NCI-H82 treated with DMSO at 0.1 percent for 48 hours (cell line): ENCODE measurements at regions not wholly inside any gene's neighbourhood (a gene's known extent, or its start where the extent isn't known, plus 50 kb on each side); places are given as distances from the start of the nearest gene placed in this dataset.

ENCODE experiments used
- DNase-seq: peaks from one replicate; lab custom pipeline; 2025; ENCODE audit not compliant: unreplicated experiment; lab: John Stamatoyannopoulos, UW

DNA sequence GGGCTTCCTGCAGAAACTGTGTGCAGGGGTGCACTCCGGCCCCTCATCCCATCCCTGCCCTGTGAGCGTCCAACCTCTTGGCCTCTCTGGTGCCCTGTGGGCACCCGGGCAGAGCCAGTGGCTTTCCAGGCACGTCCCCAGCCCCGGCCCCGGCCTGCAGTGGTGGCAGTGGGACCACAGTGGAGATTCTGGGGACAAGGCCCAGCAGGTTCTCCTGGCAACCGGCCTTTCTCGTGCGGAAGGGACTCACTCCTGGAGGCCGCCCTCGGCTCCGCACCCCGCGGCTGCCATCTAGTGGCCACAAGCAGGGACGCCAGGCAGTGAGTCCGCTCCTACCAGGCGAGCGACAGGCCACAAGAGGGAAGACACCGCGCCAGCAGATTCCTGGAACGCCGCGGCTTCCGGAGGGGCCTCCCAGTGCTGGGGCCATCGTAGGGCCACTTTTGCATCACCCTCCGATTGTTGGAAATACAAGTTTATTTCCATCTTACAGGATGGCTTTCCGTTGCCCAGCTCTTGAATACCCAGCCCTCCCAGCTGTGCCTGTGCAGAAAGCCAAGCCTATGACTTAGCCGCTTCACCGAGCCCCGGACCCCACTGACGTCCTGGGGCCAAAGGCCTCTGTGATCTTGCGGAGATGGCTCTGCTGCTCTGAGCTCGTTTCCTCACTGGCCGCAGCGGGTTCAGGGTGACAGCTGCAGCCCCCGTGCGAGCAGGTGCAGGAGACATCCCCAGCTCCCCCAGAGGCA is 357.3 kb downstream of the CTTN start:
- DNase-seq: peak; percentile 14

DNA sequence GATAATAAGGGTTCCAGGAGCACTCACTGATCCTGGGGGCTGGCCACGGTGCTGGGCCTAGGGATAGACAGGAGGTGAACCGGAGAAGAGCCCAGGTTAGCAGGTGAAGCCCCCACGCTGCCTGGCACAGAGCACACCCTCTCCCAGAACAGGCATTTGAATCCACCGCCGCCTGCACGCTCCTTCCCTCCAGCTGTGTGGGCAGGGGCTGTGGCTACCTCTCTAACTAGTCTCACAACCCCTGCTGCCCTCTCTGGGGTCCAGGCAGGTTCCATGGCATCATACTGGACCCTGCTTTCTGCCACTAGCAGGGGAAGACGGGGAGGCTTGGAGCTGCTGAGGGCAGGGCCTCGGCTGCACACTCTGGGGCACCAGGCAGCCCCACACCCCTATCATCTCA is 358.0 kb downstream of the CTTN start:
- DNase-seq: no peak

DNA sequence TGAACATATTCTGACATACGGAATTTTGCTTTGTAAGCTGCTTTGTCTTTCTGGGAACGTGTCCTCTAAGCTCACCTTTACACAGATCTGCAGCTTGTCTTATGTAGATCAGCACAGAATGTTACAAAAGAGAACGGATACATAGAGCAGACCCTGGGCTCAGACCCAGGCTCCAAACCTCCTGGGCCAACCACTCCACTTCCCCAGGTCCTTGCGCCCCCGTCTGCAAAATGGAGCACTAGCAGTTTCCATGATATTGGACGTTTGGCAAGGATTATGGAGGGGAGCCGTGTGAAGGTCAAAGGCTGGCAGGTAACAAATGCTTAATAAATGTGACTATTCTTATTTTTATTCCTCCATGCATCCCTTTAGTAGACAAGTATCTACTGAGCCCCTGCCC is 358.4 kb downstream of the CTTN start:
- no peak for DNase-seq

DNA sequence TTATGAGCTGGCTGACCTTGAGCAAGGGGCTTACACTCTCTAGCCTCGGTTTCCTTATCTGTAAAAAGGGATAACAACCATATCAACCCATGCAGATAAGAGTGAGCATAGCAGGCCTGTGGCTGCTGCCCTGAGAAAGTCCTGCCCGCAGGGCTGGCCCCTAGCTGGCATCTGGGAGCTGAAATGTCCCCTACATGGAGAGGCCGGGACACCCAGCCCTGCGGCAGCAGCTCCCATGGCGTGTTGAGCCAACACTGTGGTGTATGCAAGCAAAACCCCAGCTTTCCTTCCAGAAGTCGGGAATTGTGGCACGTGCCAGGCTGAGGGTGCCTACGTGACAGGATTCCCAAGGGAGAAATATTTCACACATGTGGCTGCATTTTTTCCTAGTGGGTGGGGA is 358.9 kb downstream of the CTTN start:
- no peak for DNase-seq

DNA sequence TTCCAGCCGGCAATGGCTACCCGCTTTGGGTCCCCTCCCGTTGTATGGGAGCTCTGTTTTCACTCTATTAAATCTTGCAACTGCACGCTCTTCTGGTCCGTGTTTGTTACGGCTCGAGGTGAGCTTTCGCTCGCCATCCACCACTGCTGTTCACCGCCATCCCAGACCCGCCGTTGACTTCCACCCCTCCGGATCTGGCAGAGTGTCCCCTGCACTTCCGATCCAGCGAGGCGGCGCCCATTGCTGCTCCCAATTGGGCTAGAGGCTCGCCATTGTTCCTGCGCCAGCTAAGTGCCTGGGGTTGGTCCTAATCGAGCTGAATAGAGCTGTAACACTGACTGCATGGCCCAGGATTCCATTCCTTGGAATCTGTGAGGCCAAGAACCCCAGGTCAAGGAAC is 359.9 kb downstream of the CTTN start:
- DNase-seq: no peak

DNA sequence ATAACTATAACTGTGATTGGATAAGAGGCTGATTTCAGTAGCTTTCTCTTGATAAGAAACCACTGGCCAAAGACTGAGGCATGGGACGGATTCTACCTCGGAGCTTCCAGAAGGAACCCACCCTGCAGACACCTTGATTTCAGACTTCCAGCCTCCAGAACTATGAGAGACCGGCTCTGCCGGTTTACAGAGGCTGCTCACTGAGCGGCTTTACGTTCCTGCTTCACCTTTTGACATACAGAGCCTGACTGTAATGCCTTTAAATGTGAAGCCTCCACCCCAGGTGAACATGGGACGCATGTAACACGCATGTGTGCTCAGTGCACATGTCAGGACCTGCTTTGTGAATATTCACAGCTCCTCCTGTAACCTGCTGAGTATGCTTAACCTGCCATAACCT is 361.5 kb downstream of the CTTN start:
- no peak for DNase-seq

DNA sequence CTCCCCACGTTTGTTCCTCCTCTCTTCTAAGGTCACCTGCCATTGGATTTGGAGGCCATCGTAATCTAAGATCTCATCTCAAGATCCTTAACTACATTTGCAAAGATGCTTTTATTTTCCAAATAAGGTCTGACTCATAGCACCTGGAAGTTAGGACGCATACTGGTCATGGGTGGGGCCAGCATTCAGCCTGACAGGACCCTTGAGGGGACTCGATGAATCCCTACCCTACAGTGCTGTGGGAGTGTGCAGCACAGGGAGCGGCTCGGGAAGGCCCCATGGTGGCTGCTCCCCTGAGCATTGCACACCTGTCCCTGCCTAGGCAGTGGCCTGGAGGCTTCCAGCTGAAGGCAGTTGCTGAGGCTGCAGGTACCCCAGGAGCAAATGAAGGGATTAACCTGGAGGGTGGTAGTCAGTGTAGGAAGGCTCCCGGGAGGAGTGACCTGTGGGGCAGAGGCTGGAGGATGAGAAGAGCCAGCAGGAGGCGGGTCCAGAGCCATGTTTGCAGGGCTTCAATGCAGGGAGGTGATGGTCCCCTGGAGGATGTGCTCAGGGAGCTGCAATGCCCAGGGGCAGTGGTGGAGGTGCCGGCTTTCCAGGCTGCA is 362.2 kb downstream of the CTTN start:
- no peak for DNase-seq

DNA sequence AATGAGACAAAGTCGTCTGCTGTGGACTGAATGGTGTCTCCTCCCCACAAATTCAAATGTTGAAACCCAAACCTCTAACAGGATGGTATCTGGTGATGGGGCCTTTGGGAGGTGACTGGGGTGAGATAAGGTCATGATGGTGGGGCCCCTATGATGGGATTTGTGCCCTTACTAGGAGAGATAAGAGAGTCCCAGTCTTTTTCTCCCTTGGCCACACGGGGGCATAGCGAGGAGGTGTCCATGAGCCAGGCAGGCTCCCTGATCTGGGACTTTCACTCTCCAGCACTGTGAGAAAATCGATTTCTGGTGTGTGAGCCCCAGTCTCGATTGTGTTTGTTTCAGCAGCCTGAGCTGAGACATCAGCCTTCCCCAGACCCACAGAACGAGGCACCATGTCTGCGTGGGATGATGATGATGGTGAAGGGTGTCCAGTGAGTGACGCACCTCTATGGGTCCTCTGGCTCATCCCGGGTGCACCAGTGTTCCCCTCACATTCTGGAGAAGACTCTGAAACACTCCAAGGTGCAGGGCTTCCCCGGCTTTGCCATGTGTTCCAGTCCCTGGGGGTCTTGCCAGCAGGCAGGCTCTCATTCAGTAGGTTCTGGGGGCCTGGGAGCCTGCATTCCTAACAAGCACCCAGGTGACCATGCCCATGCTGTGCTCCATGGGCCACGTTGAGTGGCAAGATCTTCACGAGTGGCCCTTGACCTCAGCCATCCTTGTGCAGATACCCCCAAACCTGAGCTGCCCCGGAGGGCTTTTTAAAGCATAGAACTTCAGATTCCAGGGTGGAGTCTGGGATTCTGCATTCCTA is 363.0 kb downstream of the CTTN start:
- DNase-seq: no peak

DNA sequence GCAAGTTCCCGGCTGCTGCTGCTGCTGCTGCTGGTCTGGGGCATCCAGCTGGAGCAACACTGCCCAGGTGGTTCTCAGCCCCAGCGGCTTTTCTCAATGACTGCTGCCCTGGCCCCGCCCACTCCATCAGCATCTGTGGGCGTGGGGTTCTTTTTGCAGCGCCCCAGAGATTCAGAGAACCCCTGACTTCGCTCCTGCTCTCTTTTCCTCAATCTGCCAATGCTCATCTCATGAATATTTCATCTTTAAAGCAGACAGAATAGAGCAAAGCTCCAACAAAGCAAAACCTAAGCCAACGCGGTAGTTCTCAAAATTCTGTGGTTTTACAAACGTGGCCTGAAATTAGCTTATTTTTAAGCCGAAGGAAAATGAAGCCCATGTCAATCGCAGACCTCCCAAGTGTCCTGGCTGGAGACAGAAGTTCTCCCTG is 363.6 kb downstream of the CTTN start:
- DNase-seq: no peak

DNA sequence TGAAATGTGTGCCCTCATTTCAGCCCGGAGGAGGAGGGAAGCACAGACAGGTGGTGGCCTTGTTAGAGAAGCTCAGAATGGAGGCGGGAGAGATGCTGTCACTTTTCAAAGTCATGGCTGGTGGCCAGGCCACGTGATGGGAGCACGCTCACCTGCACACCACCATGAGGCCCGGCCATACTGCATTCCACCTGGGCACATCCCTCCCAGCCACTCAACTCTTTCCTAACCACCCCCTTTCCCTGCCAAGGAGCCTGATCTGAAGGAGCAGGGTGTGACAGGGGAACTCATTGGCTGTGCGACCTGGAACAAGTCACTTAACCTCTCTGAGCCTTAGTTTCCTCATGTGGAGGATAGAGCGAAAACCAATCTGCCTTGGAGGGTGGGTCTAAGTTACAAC is 364.5 kb downstream of the CTTN start:
- DNase-seq: no peak

DNA sequence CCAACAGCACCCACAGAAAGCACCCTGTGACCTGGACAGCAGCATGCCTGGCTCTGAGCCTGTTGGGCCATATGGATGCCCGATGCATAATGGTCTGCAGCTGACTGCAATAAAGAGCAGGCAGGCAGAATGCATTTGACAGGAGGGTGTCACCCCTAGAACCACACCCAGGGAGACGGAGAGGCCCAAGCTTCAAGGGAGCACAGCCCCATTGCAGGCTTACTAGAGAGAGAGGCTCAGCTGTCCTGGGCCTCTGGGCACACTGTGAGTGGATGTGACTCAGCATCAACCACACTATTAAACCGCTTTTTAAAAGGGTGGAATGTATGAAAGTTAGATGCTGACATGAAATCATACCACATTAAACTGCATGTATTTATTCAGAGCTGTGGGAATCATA is 365.3 kb downstream of the CTTN start:
- no peak for DNase-seq

DNA sequence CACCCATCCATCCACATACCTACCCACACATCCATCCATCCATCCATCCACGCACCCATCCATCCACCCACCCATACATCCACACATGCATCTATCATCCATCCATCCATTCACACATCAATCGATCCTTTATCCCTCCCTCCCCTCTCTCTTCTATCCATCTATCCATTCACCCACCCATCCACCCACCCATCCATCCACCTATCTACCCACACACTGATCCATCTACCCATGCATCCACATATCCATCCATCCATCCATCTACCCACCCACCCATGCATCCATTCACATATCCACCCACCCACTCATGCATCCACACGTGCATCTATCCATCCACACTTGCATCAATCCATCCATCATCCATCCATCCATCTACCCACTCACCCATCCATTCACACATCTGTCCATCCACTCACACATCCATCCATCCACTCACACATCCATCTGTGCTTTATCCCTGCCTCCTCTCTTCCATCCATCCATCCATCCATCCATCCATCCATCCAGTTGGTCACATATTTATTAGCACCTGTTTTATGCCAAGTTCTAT is 366.1 kb downstream of the CTTN start:
- DNase-seq: no peak

DNA sequence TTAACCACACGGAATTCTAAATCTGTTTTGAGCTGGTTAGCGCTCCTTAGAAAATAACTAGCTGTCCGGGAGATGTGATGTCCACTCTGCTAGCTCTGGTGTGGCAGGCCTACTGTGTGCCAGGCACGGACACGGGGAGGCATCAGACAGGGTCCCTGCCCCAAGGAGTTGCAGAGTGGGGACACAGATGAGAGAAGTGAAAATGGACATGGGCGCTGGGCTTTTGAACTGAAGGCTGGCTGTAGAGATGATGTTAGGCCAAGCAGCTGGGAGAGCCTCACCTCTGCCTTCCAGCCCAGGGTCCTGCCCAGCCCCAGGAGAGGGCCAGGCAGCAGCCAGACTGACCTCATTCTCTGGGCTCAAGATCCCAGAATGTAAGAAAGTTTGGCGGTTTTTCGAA is 368.6 kb downstream of the CTTN start:
- DNase-seq: no peak

DNA sequence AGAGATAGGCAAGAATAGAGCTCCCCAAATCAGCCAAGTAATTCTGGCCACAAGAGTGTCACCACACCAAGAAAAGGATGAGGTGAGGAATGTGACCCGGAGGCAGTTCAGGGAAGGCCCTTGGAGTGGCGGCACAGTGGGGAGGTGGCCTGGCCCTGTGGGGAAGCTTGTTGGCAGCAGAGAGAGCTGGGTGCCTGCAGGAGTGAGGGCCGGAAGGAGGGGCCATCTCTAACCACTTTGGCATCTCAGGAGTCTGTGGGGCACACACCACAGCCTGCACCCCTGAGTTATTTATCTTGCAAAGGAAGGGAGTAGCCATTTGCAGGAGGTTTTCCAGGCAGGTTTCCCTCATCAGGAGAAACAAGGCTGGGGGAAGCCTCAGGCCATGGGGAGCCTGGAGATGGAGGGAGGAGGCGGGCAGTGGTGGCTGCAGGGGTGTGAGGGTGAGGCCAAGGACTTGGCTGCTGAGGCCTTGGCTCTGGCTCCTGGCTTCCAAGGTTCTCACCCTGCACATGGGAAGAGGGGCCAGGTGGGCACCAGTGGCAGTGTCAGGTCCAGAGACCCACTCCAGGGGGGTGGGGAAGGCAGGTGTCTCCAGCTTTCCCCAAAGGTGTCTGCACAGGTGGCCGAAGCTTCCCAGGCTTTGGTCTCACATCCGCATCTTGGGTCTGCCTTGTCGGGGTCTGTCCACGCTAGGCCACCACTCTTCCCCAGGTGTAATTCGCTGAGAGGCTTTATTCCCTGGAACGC is 370.2 kb downstream of the CTTN start:
- DNase-seq: no peak

DNA sequence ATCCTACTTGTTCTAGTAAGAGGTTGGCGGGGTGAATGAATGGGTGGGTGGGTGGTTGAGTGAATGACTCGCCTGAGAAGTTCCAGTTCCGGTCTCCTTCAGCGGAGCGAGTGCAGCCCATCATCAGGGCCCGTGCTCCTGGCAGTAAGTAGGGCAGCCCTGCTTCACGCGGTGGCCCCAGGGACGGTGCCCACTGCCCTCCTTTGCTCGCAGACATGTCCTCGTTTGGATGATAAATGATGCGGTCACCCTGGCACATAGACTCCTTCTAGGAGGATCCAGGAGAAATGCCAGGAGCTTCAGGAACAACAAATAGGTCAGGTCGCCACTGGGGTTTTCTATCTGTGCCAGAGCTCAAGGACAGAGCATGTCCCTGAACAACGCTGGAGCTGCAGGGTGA is 370.8 kb downstream of the CTTN start:
- no peak for DNase-seq

DNA sequence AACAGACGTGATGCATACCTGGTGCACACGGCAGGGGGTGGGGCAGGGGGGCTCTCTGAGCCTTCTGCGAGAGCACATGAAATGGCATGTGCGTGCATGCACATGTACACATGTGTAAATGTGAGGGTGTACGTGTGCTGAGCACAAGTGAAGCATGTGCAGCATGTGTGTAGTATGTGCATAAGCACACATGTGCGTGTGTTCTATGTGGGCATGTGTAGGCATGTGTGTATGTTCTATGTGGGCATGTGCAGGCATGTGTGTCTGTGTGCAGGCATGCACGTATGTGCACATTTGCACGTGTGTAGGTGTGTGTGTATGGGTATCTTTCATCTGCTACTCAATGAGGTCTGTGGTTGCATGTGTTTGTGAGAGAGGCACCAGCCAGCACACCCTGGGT is 371.2 kb downstream of the CTTN start:
- DNase-seq: no peak

DNA sequence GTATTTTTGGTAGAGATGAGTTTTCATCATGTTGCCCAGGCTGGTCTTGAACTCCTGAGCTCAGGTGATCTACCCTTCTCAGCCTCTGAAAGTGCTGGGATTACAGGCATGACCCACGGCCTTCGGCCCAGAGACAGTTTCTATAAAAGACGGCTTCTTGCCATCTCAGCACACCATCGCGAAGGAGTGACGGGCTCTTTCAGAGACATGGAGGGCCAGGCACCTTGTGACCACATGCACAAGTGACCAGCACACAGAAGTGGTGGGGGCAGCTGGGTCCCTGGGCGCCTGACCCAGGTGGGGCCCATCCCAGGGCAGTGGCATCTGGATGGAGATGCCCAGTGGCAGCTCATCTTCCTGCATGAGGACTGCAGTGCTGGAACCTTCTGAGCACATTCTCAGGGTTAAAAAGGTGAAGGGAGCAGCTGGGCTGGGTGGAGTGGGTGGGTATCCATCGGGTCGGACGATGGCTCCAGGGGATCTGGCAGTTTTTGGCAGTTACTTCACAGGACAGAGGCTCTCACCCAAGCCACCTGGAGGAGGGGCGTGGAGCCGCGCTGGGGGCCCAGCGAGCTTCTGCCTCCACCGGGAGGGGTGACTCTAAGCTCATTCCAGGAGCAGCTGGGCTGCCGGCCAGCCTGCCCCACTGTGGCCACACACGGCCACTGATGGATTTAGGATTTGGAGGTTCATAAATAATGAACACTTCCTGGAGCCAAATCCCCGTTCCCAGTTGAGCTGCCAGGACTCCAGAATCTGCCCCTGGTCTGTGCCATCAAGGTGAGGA is 373.0 kb downstream of the CTTN start:
- no peak for DNase-seq

DNA sequence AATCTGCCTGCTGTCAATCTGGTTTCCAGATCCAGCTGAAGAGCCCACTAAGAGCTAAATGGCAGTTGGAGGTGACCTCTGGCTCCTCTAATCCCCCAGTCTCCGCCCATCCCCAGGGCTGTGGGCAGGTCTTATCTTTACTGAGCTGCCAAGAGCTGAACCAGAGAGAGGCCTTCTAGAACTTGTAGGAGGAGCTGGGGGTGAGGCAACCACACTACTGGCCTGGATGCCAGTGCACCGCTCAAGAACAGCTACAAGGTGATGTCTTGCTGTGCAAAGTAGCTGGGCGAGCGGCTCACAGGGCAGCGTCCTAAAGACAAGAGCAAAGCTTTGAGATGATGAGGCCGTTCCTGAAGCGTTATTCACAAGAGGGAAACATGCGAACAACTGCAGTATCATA is 374.6 kb downstream of the CTTN start:
- peak; percentile 56 for DNase-seq

DNA sequence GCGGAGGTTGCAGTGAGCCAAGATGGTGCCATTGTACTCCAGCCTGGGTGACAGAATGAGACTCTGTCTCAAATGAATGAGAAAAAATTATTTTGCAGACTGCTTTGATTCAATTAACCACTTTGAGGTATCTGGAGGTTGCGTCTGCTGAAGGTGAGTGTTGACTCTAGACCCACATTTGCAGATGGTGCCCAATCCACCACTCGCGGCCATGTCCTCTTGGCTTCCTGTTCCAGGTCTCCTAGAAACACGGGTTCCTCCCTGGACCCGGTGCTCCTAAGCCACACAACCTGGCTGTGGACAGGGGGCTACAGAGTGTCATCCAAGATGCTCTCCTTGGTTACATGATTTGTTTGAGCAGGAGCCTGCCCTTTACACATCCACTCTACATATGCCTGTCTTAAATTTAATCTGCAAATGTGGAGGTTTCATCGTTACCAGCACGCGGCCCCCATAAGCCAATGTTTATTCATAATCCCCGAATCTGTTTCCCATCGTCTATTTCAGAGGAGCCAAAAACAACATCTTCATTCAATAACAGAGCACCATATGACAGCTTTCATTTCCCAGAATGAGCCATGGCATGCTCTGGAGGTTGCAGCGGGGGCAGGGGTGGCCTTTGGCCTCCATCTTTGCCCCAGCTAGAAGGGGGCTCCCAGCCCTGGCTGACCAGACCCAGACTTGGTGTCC is 377.2 kb downstream of the CTTN start:
- no peak for DNase-seq
